Activated B cell treated with CpG ODN at 0.5 μM for 24 hours (primary cell): ENCODE measurements at regions not wholly inside any gene's neighbourhood (a gene's known extent, or its start where the extent isn't known, plus 50 kb on each side); places are given as distances from the start of the nearest gene placed in this dataset.

ENCODE experiments used
- ATAC-seq: fragments of 200-7000 bp; cut with Tn5 transposase; one replicate; pipeline ENCODE4 v1.10.0; 2021; ENCODE audit warnings: low read depth, mild to moderate bottlenecking, moderate library complexity
- CTCF ChIA-PET: fragments of 350-600 bp; sonication (Branson Sonifier 250); formaldehyde crosslinking; loops from one replicate; lab custom pipeline; 2021; ENCODE audit warnings: antibody characterized with exemption; lab: Charles Lee
- POLR2A ChIA-PET: fragments of 350-600 bp; sonication (Branson Sonifier 250); formaldehyde crosslinking; loops from one replicate; lab custom pipeline; 2021; ENCODE audit warnings: antibody characterized with exemption; lab: Charles Lee
- DNase-seq: peaks from one replicate; pipeline ENCODE4 v3.0.0; 2022
- H3K27ac Mint-ChIP-seq: one replicate; pipeline ENCODE4 v1.8.0; 2020; ENCODE audit warnings: mixed read lengths
- H3K27me3 Mint-ChIP-seq: one replicate; pipeline ENCODE4 v1.8.0; 2021; ENCODE audit warnings: mixed read lengths
- H3K36me3 Mint-ChIP-seq: one replicate; pipeline ENCODE4 v1.8.0; 2021; ENCODE audit warnings: low read depth, mixed read lengths
- H3K4me1 Mint-ChIP-seq: one replicate; pipeline ENCODE4 v1.8.0; 2021; ENCODE audit warnings: mixed read lengths
- H3K4me3 Mint-ChIP-seq: one replicate; pipeline ENCODE4 v1.8.0; 2020; ENCODE audit warnings: mild to moderate bottlenecking, mixed read lengths
- H3K9me3 Mint-ChIP-seq: one replicate; pipeline ENCODE4 v1.8.0; 2020; ENCODE audit warnings: mixed read lengths
- CTCF ChIP-seq: fragments of 200-600 bp; IDR thresholded peaks from one replicate; pipeline ENCODE4 v1.8.0; 2022; ENCODE audit warnings: antibody characterized with exemption, mild to moderate bottlenecking
- intact Hi-C: fragments of 100-400 bp; cut with micrococcal nuclease; formaldehyde crosslinking; loops from one replicate; pipeline ENCODE4 v1.15.1; 2024

- Mint-ChIP-seq H3K4me3 (no peak overlapping the region), H3K9me3 (peaks cover 13% of the 10 kb centered on the region), H3K36me3 (no peaks in the 10 kb centered on the region), H3K27ac (no peak overlapping the region), H3K27me3 (peaks cover 9% of the 10 kb centered on the region), H3K4me1 (peaks cover 9% of the 10 kb centered on the region)
- intact Hi-C loops, result loop anchor here (1.0 to 2.0 kb wide), 4 partner anchors 50 to 1368 kb away; no protein-coding TSS in a partner anchor
- no peak for TF ChIP-seq CTCF
- ATAC-seq, result peak; percentile 25
- ChIA-PET POLR2A (interaction anchor here (1.0 to 1.6 kb wide), 3 partner anchors 50 to 1246 kb away, joined by 3 to 15 read pairs (median 4); no protein-coding TSS in a partner anchor), CTCF (interaction anchor here (0.7 to 2.9 kb wide), 13 partner anchors 8 to 1247 kb away, joined by 3 to 26 read pairs (median 6); no protein-coding TSS in a partner anchor)
- no peak for DNase-seq
Measured at GRCh38 chr1:55338448-55338820, 123.3 kb upstream of the USP24 start.

- ATAC-seq (peak; percentile 66), DNase-seq (no peak)
- CTCF ChIA-PET, result interaction anchor here (0.6 to 2.9 kb wide), 15 partner anchors 9 to 1247 kb away, joined by 3 to 26 read pairs (median 5); no protein-coding TSS in a partner anchor
- POLR2A ChIA-PET, result interaction anchor here (1.0 to 1.6 kb wide), 3 partner anchors 50 to 1247 kb away, joined by 3 to 15 read pairs (median 4); no protein-coding TSS in a partner anchor
- intact Hi-C loops, result loop anchor here (1.0 to 2.0 kb wide), 4 partner anchors 50 to 1369 kb away; no protein-coding TSS in a partner anchor
- Mint-ChIP-seq H3K36me3 (no peaks in the 10 kb centered on the region), H3K4me1 (peaks cover 9% of the 10 kb centered on the region), H3K27me3 (peaks cover 6% of the 10 kb centered on the region), H3K9me3 (peaks cover 13% of the 10 kb centered on the region), H3K27ac (peak overlapping the region; percentile 12), H3K4me3 (no peak overlapping the region)
- TF ChIP-seq CTCF, result no peak
Measured at GRCh38 chr1:55337801-55338447, 122.8 kb upstream of the USP24 start.

GRCh38 chr1:55334797-55335196, 119.6 kb upstream of the USP24 start:
- ChIA-PET CTCF (no interaction called here), POLR2A (interaction anchor here (0.5 kb wide), 1 partner anchor 1222 kb away, joined by 3 read pairs; no protein-coding TSS in a partner anchor)
- intact Hi-C loops, result no loop called here
- TF ChIP-seq CTCF, result no peak
- H3K36me3 Mint-ChIP-seq, result no peaks in the 10 kb centered on the region
- H3K9me3 Mint-ChIP-seq, result peaks cover 2% of the 10 kb centered on the region
- peaks cover 9% of the 10 kb centered on the region for H3K4me1 Mint-ChIP-seq
- DNase-seq (no peak), ATAC-seq (no peak)
- H3K27me3 Mint-ChIP-seq, result peaks cover 9% of the 10 kb centered on the region
- no peak overlapping the region for H3K27ac Mint-ChIP-seq
- H3K4me3 Mint-ChIP-seq, result no peak overlapping the region

- Mint-ChIP-seq H3K36me3 (no peaks in the 10 kb centered on the region), H3K27ac (no peak overlapping the region)
- CTCF ChIA-PET, result no interaction called here
Measured at GRCh38 chr1:55334160-55334559, 119.0 kb upstream of the USP24 start.

More at GRCh38 chr1:55334160-55334559, 119.0 kb upstream of the USP24 start:
- H3K4me1 Mint-ChIP-seq, result peaks cover 9% of the 10 kb centered on the region
- no peak overlapping the region for H3K4me3 Mint-ChIP-seq
- peaks cover 9% of the 10 kb centered on the region for H3K27me3 Mint-ChIP-seq
- no peaks in the 10 kb centered on the region for H3K9me3 Mint-ChIP-seq
- intact Hi-C loops, result no loop called here
- POLR2A ChIA-PET, result no interaction called here
- TF ChIP-seq CTCF, result no peak
- DNase-seq (no peak), ATAC-seq (no peak)
